Neuronal stem cell (in vitro differentiated cells): ENCODE measurements at regions not wholly inside any gene's neighbourhood (a gene's known extent, or its start where the extent isn't known, plus 50 kb on each side); places are given as distances from the start of the nearest gene placed in this dataset.

Experiments used
- DNase-seq: peaks from one replicate; pipeline ENCODE4 v3.0.0-alpha.2; 2013; ENCODE audit warnings: low spot score
- H2AFZ ChIP-seq: one replicate; pipeline ENCODE4 v1.6.1; 2013; ENCODE audit warnings: mild to moderate bottlenecking, low read length, inconsistent platforms
- H2AK5ac ChIP-seq: 2 replicates; pipeline ENCODE4 v1.6.1; 2013; ENCODE audit warnings: low read depth, mild to moderate bottlenecking, inconsistent platforms, low read length, moderate library complexity, mixed read lengths
- H2BK120ac ChIP-seq: 2 replicates; pipeline ENCODE4 v1.6.1; 2013; ENCODE audit warnings: low read depth, mild to moderate bottlenecking, inconsistent platforms, low read length, moderate library complexity, mixed read lengths
- H2BK12ac ChIP-seq: one replicate; pipeline ENCODE4 v1.6.1; 2013; ENCODE audit warnings: low read length, inconsistent platforms
- H2BK15ac ChIP-seq: 2 replicates; pipeline ENCODE4 v1.6.1; 2013; ENCODE audit warnings: mild to moderate bottlenecking, low read length, inconsistent platforms, mixed read lengths
- H2BK5ac ChIP-seq: one replicate; pipeline ENCODE4 v1.6.1; 2013; ENCODE audit warnings: inconsistent platforms, mild to moderate bottlenecking, low read length, moderate library complexity
- H3K14ac ChIP-seq: one replicate; pipeline ENCODE4 v1.6.1; 2013; ENCODE audit warnings: low read length, inconsistent platforms
- H3K18ac ChIP-seq: 2 replicates; pipeline ENCODE4 v1.6.1; 2013; ENCODE audit warnings: low read length, inconsistent platforms
- H3K23ac ChIP-seq: 2 replicates; pipeline ENCODE4 v1.6.1; 2013; ENCODE audit warnings: low read depth, mild to moderate bottlenecking, mixed read lengths, low read length, inconsistent platforms; ENCODE audit not compliant: poor library complexity
- H3K27ac ChIP-seq: replicated peaks from 3 replicates; pipeline ENCODE4 v1.5.1; 2013; ENCODE audit warnings: low read length, inconsistent platforms
- H3K27me3 ChIP-seq, 3 experiments: 2 replicates each; pipeline ENCODE4 v1.6.1; 2013; ENCODE audit warnings: low read length in 3 of 3, mild to moderate bottlenecking in 2 of 3, inconsistent platforms in 1 of 3, low read depth in 1 of 3, mixed read lengths in 1 of 3, moderate library complexity in 1 of 3; ENCODE audit not compliant: control insufficient read depth in 3 of 3, insufficient read depth in 3 of 3
- H3K36me3 ChIP-seq, 2 donors: replicated peaks in 1 of 2; 2 replicates each; pipeline ENCODE4 v1.6.1; 2013; ENCODE audit warnings: low read length in 2 of 2; ENCODE audit not compliant: control insufficient read depth in 2 of 2, insufficient read depth in 2 of 2
- H3K4ac ChIP-seq: 2 replicates; pipeline ENCODE4 v1.6.1; 2013; ENCODE audit warnings: inconsistent platforms, mild to moderate bottlenecking, low read length, moderate library complexity
- H3K4me1 ChIP-seq, 2 donors: 1 replicate in 1 of 2; 2 replicates in 1 of 2; pipeline ENCODE4 v1.6.1; 2013; ENCODE audit warnings: low read length in 2 of 2, low read depth in 1 of 2; ENCODE audit not compliant: control insufficient read depth in 2 of 2, insufficient read depth in 1 of 2
- H3K4me2 ChIP-seq: one replicate; pipeline ENCODE4 v1.6.1; 2013; ENCODE audit warnings: mild to moderate bottlenecking, low read length, inconsistent platforms; ENCODE audit not compliant: insufficient read depth, poor library complexity, severe bottlenecking
- H3K4me3 ChIP-seq, 2 donors: 2 replicates each; pipeline ENCODE4 v1.5.1; 2013; ENCODE audit warnings: low read length in 2 of 2, mild to moderate bottlenecking in 2 of 2, inconsistent platforms in 1 of 2, moderate library complexity in 1 of 2
- H3K79me1 ChIP-seq: one replicate; pipeline ENCODE4 v1.6.1; 2013; ENCODE audit warnings: low read depth, mild to moderate bottlenecking, inconsistent platforms, low read length, moderate library complexity
- H3K9ac ChIP-seq: one replicate; pipeline ENCODE4 v1.6.1; 2013; ENCODE audit warnings: mild to moderate bottlenecking, low read depth, low read length, inconsistent platforms; ENCODE audit not compliant: poor library complexity
- H3K9me3 ChIP-seq, 2 donors: replicated peaks in 1 of 2; 2 replicates each; pipeline versions ENCODE3 to v1.6.1; 2013; ENCODE audit warnings: low read length in 2 of 2, mild to moderate bottlenecking in 2 of 2, inconsistent platforms in 1 of 2, low read depth in 1 of 2, mixed read lengths in 1 of 2, moderate library complexity in 1 of 2; ENCODE audit not compliant: control insufficient read depth in 2 of 2, insufficient read depth in 1 of 2
- H4K8ac ChIP-seq: one replicate; pipeline ENCODE4 v1.6.1; 2013; ENCODE audit warnings: low read depth, mild to moderate bottlenecking, inconsistent platforms, low read length, moderate library complexity
- H4K91ac ChIP-seq: one replicate; pipeline ENCODE4 v1.6.1; 2013; ENCODE audit warnings: low read length, low read depth, mild to moderate bottlenecking, inconsistent platforms; ENCODE audit not compliant: poor library complexity
- whole genome bisulfite sequencing, 2 donors: extraction: QIAGEN DNeasy Blood & Tissue Kit; methylation state at CpG; one replicate each; pipeline ENCODE4 v1.1.7; 2013; ENCODE audit warnings: missing lambda C conversion rate in 2 of 2, mixed read lengths in 1 of 2; ENCODE audit not compliant: insufficient read length in 2 of 2, insufficient replicate concordance in 1 of 2; ENCODE audit errors: extremely low coverage in 2 of 2; 5-methylcytosine and 5-hydroxymethylcytosine counted together

GRCh38 chr12:115691123-115691522 is 586.4 kb downstream of the MED13L start:
- Histone ChIP-seq H3K4me3 (no peak overlapping the region), H3K27ac (no peak overlapping the region), H3K4me1 (peaks cover 0 to 9% of the 10 kb centered on the region in 2 donors), H2AK5ac (no peak overlapping the region), H3K9me3 (no peaks in the 10 kb centered on the region), H3K79me1 (no peaks in the 10 kb centered on the region), H4K8ac (no peak overlapping the region), H2AFZ (no peak overlapping the region), H2BK120ac (no peak overlapping the region), H4K91ac (no peak overlapping the region), H3K18ac (no peak overlapping the region), H3K4me2 (no peak overlapping the region), H2BK15ac (no peak overlapping the region), H3K23ac (no peak overlapping the region), H3K4ac (no peak overlapping the region), H3K27me3 (no peaks in the 10 kb centered on the region), H3K36me3 (no peaks in the 10 kb centered on the region), H2BK5ac (no peak overlapping the region), H3K14ac (no peak overlapping the region), H2BK12ac (no peak overlapping the region), H3K9ac (no peak overlapping the region)
- no peak for DNase-seq
- WGBS, 2 donors: no CpG with 5 or more reads among the region's 2 CpGs

- Histone ChIP-seq H3K4me3 (no peak overlapping the region), H3K18ac (no peak overlapping the region), H2AK5ac (no peak overlapping the region), H3K4me2 (no peak overlapping the region), H4K8ac (no peak overlapping the region), H3K23ac (no peak overlapping the region), H4K91ac (no peak overlapping the region), H2BK120ac (no peak overlapping the region), H2BK12ac (no peak overlapping the region), H2BK5ac (no peak overlapping the region), H3K4me1 (peaks cover 0 to 5% of the 10 kb centered on the region in 2 donors), H3K14ac (no peak overlapping the region), H2BK15ac (no peak overlapping the region), H3K9ac (no peak overlapping the region), H3K27me3 (no peaks in the 10 kb centered on the region), H3K9me3 (no peaks in the 10 kb centered on the region), H3K79me1 (no peaks in the 10 kb centered on the region), H3K36me3 (no peaks in the 10 kb centered on the region), H2AFZ (no peak overlapping the region), H3K27ac (no peak overlapping the region), H3K4ac (no peak overlapping the region)
- no peak for DNase-seq
- no CpG with 5 or more reads among the region's 8 CpGs for WGBS, 2 donors
Observed at GRCh38 chr12:115687094-115687493, 590.4 kb downstream of the MED13L start.

DNA sequence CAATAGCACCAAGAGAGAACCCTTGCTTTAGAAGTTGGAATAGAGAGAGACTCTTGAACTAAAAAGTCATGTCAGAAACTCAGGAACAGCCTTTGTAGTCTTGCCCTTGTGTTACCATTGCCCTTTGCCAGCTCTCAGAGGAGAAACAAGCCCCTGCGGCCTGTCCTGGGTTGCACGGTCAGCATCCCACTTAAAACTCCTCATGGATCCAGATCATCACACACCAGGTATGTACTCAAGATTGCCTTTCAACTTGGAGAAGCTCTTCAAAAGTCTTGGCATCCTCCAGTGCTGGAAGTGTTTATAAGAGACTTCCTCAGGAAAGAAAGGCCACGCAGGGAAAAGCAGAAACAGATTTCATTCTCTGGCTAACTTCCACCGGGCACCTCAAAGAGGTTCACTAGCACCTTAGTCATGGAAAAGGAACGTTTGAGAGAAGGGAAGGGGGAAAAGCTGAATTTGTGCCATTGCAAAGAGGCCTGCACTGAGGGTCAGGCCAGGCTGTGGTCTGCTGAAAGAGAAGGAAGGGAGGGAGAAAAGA is 594.2 kb downstream of the MED13L start:
- Histone ChIP-seq H2BK15ac (no peak overlapping the region), H3K79me1 (no peaks in the 10 kb centered on the region), H3K4me1 (peaks cover 0 to 1% of the 10 kb centered on the region in 2 donors), H3K9me3 (no peaks in the 10 kb centered on the region), H3K27me3 (no peaks in the 10 kb centered on the region), H2AK5ac (no peak overlapping the region), H3K36me3 (no peaks in the 10 kb centered on the region), H2AFZ (no peak overlapping the region), H3K4me3 (no peak overlapping the region), H3K18ac (no peak overlapping the region), H3K4ac (no peak overlapping the region), H4K8ac (no peak overlapping the region), H3K14ac (no peak overlapping the region), H2BK12ac (no peak overlapping the region), H4K91ac (no peak overlapping the region), H2BK120ac (no peak overlapping the region), H2BK5ac (no peak overlapping the region), H3K23ac (no peak overlapping the region), H3K27ac (no peak overlapping the region), H3K4me2 (no peak overlapping the region), H3K9ac (no peak overlapping the region)
- no CpG with 5 or more reads among the region's 5 CpGs for WGBS, 2 donors
- no peak for DNase-seq

DNA sequence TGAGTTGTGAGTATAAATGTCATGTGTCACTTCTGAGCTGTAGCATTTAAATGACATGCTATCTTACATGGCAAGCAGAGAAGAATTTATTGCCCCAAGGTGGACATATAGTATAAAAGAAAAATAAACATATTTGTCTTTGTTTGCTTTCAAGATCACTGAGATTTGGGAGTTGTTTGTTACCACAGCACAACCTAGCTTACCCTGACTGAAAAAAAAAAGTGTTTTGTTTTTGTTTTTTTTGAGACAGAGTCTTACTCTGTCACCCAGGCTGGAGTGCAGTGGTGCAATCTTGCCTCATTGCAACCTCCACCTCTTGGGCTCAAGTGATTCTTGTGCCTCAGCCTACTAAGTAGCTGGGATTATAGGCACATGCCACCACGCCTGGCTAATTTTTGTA is 596.5 kb downstream of the MED13L start:
- no peak overlapping the region for H4K91ac ChIP-seq
- no peak overlapping the region for H3K9ac ChIP-seq
- DNase-seq: no peak
- H2BK5ac ChIP-seq: no peak overlapping the region
- H3K9me3 ChIP-seq: no peaks in the 10 kb centered on the region
- H2AK5ac ChIP-seq: no peak overlapping the region
- no peak overlapping the region for H3K18ac ChIP-seq
- H3K4me1 ChIP-seq: no peaks in the 10 kb centered on the region
- H2BK15ac ChIP-seq: no peak overlapping the region
- no peaks in the 10 kb centered on the region for H3K79me1 ChIP-seq
- no peak overlapping the region for H3K27ac ChIP-seq
- H3K4me2 ChIP-seq: no peak overlapping the region
- H3K27me3 ChIP-seq: no peaks in the 10 kb centered on the region
- no peak overlapping the region for H3K4ac ChIP-seq
- H3K14ac ChIP-seq: no peak overlapping the region
- no peaks in the 10 kb centered on the region for H3K36me3 ChIP-seq
- no peak overlapping the region for H3K4me3 ChIP-seq
- H3K23ac ChIP-seq: no peak overlapping the region
- H2AFZ ChIP-seq: no peak overlapping the region
- no peak overlapping the region for H2BK12ac ChIP-seq
- H4K8ac ChIP-seq: no peak overlapping the region
- no CpG with 5 or more reads among the region's 1 CpG for WGBS, 2 donors
- no peak overlapping the region for H2BK120ac ChIP-seq
